ENCODE measurements at regions not wholly inside any gene's neighbourhood (a gene's known extent, or its start where the extent isn't known, plus 50 kb on each side); places are given as distances from the start of the nearest gene placed in this dataset.

DNA sequence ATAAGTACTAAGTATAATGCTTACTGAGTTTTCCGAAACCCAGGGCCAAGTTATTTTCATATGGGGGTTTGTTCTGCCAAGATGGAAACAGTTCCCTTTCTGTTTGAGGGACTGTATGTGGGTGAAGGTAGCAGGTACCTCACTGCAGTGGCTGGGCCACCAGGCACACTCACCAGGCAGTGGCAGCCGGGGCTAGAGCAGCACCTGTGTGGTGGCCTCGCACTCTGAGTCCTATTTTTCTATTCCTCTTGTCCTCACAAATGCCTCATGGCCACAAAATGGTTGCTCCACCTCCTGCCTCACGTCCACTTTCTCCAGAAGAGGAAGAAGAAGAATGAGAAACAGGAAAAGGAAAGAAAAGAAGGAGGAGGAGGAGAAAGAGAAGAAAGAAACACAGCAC lies 167.3 kb upstream of the SHH start:
- TF ChIP-seq, protein P1, sequence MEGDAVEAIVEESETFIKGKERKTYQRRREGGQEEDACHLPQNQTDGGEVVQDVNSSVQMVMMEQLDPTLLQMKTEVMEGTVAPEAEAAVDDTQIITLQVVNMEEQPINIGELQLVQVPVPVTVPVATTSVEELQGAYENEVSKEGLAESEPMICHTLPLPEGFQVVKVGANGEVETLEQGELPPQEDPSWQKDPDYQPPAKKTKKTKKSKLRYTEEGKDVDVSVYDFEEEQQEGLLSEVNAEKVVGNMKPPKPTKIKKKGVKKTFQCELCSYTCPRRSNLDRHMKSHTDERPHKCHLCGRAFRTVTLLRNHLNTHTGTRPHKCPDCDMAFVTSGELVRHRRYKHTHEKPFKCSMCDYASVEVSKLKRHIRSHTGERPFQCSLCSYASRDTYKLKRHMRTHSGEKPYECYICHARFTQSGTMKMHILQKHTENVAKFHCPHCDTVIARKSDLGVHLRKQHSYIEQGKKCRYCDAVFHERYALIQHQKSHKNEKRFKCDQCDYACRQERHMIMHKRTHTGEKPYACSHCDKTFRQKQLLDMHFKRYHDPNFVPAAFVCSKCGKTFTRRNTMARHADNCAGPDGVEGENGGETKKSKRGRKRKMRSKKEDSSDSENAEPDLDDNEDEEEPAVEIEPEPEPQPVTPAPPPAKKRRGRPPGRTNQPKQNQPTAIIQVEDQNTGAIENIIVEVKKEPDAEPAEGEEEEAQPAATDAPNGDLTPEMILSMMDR (IDR thresholded peaks at IDR 0.05; ENCODE audit: insufficient read depth, low read length, poor library complexity, severe bottlenecking) = no peak
- no peak for TF ChIP-seq EZH2phosphoT487 (conservative IDR thresholded peaks at IDR 0.05; ENCODE audit: low read length)
